A673 (cell line): ENCODE measurements at regions not wholly inside any gene's neighbourhood (a gene's known extent, or its start where the extent isn't known, plus 50 kb on each side); places are given as distances from the start of the nearest gene placed in this dataset.

Experiments used
- EZH2 ChIP-seq: fragments of 200-600 bp; sonication (generic); IDR thresholded peaks from 2 replicates; pipeline ENCODE4 v1.6.1; 2017; ENCODE audit warnings: borderline replicate concordance, low read depth, mild to moderate bottlenecking, mixed read lengths, antibody characterized with exemption, low read length; ENCODE audit not compliant: poor library complexity, severe bottlenecking
- TF ChIP-seq, protein P1 (sequence below): fragments of 300-800, 200-600 bp; sonication (generic); conservative IDR thresholded peaks from 2 replicates; pipeline ENCODE4 v1.5.1; 2017; ENCODE audit warnings: low read depth, mild to moderate bottlenecking, antibody characterized with exemption, low read length, moderate library complexity, mixed read lengths

DNA sequence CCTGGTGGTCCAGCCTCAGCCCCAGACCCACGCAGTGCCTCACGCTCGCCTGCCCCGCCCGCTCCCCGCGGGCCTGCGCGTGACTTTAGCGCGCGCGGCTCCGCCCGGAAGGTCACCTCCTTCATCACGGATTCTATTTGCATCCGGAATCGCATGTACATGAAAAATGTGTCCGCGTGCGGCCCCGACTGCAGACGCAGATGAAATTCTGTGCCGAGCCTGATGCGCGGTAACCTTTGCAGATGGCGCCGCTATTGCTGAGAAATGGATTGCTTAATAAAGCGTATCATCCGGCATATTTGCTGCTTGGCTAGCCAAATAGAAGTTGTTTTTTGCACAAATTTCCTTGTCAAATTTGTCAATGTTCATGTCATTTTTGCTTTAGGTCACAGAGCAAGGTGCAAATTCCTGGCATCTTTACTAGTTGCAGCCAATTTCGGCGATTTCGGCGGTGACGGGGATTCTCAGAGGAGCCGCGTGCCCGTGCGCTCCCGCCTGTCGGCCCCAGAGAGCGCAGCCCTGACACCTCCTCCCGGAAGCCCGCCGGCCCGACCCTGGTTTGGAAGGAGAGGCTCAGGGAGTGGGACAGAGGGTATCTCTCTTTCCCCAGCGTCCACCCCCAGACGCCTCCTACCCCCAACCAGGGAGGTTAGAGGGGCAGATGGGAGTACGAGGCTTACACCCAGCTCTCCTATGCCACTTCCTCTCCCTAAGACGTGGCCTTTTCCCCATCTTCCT, 85.9 kb upstream of the PAX2 start:
- TF ChIP-seq, protein P1, sequence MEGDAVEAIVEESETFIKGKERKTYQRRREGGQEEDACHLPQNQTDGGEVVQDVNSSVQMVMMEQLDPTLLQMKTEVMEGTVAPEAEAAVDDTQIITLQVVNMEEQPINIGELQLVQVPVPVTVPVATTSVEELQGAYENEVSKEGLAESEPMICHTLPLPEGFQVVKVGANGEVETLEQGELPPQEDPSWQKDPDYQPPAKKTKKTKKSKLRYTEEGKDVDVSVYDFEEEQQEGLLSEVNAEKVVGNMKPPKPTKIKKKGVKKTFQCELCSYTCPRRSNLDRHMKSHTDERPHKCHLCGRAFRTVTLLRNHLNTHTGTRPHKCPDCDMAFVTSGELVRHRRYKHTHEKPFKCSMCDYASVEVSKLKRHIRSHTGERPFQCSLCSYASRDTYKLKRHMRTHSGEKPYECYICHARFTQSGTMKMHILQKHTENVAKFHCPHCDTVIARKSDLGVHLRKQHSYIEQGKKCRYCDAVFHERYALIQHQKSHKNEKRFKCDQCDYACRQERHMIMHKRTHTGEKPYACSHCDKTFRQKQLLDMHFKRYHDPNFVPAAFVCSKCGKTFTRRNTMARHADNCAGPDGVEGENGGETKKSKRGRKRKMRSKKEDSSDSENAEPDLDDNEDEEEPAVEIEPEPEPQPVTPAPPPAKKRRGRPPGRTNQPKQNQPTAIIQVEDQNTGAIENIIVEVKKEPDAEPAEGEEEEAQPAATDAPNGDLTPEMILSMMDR: no peak
- TF ChIP-seq EZH2: peak; percentile 83
